Activated T-cell treated with anti-CD3 and anti-CD28 coated beads for 48 hours (primary cell): ENCODE measurements at regions not wholly inside any gene's neighbourhood (a gene's known extent, or its start where the extent isn't known, plus 50 kb on each side); places are given as distances from the start of the nearest gene placed in this dataset.

Source experiments
- DNase-seq: peaks from one replicate; pipeline ENCODE4 v3.0.0-alpha.2; 2020; ENCODE audit warnings: low read depth

DNA sequence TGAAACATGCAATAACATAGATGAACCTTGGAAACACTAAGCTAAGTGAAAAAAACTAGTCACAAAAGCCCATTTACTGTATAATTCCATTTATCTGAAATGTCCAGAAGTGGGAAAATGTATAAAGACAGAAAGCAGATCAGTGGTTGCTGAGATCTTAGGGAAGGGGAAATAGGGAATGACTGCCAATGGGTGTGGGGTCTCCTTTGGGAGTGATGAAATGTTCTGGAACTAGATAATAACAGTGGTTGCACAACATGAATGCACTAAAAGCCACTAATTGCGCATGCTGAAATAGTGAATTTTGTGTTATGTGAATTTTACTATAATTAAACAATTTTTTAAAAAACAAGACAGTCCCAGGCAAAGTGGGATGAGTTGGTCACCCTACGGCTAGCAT, 472.8 kb downstream of the CCDC171 start:
- no peak for DNase-seq

DNA sequence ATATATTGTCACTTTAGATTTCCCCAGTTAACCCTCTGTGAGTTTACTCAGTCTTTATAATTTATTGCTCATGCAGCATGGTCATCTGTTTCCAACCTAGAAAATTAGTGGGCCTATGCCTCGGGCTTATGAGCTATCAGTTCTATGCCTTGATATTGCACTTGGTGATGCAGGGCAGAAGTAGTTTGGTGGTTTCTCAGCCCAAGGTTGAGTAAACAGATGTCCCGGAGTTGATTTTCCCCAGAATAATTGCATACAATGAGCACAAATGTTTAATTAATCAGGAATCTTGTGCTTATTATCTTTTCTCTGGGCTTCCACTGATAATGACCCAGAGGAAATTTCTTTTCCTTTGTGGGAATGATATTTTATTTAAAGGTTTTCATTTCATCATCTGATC, 474.0 kb downstream of the CCDC171 start:
- no peak for DNase-seq

DNA sequence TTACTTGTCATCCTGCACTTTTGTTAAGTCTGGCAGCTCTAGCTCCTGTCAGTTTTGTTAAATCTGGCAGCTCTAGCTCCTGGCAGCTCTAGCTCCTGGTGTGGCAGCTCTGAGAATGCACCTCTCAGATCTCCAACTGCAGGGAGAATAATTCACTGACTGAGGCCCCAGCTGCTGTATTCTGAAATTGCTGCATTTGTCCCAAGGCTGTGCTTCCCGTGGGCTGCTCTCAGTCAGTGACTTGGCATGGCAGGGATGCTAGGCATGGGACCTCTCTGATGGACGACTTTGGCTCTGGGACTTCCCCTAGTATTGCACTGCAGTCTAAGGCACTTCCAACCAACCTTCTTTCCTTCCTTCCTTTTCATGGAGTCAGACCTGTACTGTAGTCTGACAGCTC, 475.7 kb downstream of the CCDC171 start:
- DNase-seq: no peak

DNA sequence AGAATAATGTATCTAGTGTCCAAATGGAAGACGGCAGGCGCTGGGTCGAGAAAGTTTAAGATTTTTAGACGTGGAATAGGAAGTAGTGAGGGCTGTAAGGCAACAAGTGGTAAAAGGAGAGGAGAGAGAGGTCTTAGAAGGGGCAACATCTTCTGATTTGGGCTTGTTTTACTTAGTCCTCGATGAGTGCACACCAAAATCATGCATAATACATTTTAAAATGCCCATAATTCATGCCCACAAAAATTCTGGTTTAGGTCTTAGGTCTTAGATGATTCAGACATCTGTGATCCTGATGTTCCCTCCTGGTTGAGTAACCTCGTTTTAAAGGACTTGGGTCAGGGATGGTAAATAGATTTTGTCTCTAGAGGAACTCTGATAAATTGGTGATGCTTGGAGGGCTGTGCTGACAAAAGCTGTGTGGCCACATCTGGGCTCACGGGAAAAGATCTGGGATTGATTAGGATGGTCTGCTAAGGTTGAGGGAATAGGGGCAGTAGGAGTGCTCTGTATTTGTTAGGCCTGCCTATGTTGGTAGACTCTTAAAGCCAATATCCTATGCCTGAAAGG, 476.3 kb downstream of the CCDC171 start:
- no peak for DNase-seq

DNA sequence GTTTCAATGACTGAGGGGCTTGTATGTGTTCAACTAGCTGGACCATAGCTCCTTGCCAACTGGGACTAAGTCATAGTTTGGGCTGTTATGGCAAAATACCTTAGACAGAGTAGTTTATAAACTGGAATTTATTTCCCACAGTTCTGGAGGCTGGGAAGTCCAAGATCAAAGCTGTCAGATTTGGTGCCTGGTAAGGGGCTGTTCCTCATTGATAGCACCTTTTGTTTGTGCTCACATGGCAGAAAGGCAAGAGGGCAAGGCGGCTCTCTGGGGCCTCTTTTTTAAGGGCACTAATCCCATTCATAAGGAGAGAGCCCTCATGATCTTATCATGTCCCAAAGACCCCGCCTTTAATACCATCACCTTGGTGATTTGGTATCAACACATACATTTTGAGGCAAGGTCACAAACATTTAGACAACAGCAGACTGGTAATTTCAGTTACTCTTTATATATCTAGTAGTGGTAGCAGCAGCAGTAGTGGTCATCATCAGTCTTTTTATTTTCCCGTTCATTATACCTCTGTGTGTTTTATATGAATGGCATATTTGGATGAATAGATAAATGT, 477.0 kb downstream of the CCDC171 start:
- DNase-seq: no peak

DNA sequence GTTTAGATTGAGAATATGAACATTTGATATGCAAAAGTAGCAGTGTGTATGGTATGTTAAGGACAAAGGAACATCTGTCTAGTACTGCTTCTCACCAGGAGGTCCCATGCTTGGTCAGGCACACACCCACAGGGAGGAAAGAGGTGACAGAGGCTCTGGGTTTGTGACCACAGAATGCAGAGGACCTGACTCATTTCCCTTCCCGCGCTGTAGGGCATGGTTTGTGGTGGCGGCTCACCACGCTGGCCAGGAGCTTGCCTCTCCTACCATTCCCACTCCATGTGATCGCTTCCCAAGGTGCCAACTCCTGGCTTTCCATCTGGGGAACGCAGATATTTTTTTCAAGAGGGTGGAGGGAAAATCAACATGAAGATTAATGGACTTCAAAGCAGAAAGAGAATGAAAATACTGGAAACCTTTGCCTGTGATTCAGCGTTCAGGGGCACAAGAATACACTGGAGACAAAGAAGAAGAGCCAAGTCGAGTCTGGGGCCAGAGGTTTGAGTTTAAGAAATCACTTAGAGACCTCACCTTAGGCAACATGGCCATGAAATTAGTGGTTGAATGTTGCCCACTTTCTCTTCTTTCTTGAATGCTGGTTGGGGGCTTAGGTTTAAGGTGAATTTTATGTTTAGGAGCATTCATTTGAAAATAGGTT, 477.8 kb downstream of the CCDC171 start:
- DNase-seq: peak; percentile 31

DNA sequence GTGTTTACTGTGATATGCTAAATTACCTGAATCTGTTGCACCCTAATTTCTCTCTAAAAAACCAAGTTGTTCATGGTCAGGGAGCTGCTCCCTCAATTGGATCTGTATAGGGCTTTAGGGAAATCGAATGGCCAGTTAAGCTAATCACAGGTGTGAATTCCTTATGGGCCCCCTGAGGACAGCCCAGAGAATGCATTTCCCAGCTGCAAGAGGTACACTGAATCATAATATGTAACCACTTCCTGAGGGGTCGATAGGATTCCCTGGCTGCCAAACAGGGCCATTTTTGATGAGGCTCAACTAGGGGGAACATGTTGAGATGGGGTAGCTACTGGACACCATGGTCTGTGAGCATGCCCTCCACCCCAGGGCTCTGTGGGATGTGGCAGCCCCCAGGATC, 478.6 kb downstream of the CCDC171 start:
- DNase-seq: no peak

DNA sequence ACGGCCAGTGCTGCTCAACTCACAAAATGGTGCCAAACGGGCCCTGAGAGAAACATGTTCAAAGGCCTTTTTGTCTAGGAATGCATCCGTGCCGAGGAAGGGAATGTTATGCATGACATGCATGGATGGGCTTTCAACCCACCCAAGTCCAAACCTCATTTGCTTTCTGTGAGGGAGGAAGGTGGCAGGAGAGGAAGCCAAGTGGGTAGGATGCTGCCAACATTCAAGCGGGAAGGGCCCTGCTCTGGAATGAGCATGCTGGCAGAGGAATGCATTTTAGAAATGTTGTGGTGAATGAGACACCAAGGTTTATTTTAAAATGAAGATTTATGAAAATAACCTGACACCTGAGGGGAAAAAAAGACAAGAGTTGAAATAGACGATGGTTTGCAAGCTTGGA, 479.1 kb downstream of the CCDC171 start:
- DNase-seq: no peak

DNA sequence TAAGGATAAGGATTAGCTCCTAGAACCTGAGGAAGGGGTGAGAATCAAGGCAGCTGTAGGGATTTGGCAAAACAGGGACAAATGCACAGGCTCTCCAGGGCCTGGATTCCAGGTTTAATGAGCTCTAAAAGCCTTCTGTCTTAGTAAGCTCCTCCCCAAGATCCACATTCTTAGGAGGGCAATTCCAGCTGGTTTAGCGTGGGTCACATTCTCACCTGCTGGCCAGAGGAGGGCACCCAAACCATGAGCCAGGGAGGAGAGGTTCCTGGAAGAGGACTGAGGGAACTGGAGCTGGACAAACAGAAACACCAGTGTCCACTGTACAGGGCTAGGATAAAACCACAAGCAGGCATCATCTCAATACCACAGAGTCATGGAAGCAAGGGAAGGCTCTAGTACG, 480.0 kb downstream of the CCDC171 start:
- no peak for DNase-seq

DNA sequence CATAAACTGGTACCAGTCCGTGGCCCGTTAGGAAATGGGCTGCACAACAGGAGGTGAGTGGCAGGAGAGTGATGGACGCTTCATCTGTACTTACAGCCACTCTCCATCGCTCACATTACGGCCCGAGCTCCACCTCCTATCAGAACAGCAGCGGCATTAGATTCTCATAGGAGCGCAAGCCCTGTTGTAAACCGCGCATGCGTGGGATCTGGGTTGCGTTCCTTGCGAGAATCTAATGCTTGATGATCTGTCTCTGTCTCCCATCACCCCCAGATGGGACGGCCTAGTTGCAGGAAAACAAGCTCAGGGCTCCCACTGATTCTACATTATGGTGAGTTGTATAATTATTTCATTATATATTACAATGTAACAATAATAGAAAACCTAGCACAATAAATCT, 480.4 kb downstream of the CCDC171 start:
- DNase-seq: no peak

DNA sequence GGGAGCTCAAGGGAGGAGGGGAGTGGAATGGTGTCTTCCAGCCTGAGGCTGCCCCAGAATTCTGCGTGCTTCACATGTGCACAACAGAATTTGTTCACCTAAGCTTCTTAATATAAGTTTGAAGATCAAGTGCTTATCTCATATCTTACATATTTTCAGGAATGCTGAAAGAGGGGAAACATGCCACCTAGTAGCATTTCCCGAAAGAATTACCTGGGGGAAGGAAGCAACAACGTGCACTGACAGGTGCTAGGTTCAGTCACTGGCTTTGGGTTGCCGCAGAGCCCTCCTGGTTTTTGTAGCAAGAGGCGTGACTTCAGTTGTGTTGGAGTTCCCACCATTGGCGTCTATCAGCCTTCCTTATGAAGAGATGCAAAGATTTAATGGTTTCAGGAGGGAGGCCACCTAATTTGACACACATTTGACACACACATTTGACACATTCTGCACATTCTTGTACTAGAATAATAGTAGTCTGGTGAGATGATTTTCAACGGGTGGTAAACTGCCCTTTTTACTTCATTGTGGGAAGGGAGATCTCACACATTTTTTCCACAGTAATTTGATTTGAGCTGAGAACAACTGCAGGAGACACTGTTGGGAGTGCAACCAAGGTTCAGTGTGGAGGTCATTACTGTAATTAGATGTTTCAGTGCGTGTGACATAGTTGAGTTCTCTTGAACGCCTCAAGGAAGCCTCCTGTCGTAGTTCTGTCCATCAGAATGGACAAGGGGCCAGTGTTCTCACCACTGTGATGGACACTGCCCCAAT, 481.3 kb downstream of the CCDC171 start:
- DNase-seq: no peak

DNA sequence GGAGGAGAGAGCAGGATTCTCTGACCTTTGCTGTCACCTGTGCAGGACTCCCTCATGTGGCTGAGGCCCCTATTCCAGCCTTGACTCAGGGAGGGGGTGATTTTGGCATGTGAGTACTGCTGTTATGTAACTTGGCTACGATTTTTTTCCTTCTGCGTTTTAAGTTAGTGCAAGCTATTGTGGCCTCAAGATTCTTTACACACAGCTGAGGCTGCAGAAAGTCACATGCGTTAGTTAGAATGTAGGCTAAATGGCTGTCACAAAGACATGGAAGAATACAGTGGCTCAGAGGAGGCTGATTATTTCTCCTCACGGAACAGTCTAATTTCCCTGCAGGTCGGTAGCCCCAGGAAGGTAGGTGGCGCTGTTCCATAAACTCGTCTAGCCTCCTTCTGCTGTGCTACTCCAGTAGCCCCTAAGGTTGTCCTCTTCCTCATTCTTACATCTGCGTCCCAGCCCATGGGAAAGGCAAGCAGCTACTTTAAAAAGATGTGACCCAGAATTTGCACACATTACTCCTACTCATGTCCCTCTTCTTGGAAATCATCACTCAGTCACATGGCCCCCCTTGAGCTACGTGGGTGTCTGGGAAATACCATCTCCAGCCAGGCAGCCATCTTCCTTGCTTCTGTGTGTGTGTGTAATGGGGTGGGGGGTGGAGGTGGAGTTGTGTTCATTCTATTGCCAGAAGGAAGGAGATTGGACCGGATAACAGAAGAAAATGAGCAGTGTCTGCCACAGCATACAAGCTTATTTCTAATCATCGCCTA, 486.6 kb downstream of the CCDC171 start:
- no peak for DNase-seq

DNA sequence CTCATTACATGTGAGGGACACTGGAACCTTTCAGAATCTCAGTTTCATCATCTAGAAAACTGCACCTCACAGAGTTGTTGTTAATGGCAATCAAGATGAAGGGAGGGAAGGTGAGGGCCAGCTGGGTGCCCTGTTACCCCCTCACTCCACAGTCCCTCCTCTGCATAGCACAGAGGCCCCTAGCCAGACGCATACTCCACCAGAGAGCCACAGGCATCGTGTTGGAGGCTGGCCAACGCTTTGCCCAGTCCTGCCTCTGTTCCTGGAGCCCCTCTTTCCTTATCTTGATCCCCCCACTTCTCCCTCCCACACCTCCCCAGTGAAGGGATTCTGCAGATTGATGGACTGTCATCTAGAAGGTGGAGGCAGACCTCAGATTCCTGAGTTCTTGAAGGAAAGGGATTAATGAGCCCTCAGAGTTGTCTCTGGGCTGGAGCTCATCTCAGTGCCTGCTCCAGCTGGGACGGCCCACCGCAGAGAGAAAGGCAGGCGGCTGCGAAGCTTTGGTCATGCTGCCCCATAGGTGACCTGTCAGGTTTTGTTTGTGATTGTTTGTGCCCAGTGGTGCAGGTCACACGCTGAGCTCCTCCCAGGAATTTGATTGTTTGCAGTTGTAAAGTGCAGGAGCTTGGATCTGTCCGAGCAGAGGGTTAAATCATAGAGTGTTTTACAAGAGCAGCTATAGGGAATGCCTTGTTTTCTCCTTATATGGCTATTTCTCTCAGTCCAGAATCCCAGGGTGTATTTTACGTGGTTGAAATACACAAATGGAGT, 487.3 kb downstream of the CCDC171 start:
- no peak for DNase-seq

DNA sequence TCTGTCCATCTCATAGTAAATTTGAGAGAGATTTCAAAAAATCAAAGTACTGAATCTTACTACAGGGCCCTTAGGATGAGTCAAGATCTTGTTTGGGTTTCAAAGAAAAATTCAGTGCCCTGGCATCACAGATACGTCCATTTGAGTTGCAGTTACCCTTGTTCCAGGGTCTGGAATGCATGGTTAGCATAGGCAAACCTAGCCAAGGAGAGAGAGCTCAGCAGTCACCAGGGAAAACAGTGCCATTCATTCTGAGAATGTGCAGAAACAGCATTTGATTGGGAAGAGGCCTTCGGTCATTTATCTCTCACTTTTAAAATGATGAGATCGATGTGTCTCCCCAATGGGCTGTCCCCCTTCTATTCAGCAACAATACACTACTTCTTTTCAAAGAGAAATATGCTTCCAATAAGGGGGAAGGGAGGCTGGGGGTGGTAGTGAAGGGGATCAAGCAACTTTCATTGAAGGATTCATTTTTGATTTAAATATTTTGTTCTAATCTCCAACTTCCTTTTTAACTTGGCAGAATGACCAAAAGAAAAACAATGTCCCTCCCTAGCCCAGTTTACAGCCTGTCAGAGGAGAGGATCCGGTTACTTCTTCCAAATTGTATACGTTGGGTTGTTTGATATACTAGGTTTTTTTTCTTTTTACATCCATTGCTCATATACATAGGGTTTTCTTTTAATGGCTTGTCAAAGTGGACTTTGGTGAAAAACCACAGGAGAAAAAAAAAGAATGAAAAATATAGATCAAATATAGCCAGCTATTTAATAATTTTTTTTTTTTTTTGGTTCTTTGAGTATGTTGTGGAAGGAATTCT, 491.1 kb downstream of the CCDC171 start:
- no peak for DNase-seq

DNA sequence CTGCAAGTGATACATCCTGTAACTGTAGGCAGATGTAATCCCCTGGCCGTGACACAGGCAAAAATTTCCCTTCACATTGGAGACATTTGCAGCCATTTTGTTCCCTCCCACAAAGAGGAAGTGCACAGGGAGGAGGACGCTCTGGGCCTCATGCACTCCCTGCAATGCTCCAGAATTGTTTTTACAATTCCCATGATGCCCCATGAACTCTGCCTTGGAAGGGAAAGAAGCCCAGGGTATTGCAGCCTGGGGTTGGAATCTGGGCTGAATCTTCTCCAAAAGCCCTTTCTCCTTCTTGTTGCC, 491.7 kb downstream of the CCDC171 start:
- no peak for DNase-seq

DNA sequence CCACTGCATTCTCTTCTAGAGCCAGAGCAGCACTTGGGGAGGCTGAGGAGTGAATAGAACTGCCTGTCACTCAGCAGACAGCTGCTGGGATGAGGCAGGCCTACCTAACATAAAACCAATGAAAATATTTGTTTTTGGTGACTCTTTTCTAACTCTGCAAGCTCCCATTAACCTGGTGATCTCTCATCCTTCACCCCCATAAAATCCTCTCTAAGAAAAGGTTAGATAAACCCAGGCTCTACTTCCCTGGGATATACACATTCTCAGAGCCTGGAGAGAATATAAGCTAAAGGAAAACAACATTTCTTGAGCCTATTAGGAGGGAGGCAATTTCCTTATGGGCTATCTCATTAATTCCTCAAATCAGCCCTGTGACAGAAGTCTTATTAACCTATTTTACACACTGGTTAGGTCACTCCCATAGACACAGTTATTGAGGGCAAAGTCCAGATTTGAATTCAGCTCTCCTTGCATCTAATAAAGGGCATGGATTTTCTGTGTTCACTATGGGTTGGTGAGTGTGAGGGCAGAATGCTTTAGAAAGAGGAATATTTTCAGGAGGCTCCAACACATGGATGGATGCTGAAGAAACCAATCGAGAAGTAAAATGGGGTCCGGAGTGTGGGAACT, 492.9 kb downstream of the CCDC171 start:
- no peak for DNase-seq

DNA sequence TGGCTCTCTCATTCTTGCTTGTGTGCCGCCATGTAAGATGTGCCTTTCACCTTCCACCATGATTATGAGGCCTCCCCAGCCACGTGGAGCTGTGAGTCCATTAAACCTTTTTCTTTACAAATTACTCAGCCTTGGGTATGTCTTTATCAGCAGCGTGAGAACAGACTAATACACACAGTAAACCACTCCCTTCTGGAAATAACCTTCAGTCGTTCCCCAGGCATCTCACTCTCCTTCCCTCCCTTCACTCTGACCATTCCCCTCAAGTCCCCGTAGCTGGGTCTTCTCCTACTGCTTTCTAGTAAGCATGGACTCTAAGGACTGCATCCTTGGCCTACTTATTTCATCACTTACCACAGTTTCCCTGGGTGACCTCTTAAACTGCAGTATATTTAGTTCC, 493.9 kb downstream of the CCDC171 start:
- DNase-seq: no peak

DNA sequence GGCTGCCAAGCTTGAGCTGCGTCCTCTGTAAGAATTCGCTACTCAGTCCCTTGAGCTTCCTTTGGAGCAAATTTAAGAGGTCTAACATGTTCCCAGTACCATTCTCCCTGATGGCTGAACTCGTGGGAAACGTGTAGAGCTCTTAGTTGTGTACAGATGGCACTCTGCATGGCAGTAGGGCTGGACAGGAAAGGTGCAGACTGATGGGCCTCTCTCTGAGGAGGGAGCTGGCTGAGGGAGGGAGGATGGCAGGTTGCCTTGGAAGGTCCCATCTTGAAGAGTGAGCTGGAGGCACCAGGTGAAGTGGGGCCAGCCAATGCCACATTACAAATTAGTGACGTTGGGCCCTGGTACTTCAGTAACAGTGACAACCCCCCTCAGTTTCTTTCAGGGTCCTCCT, 495.3 kb downstream of the CCDC171 start:
- DNase-seq: no peak

DNA sequence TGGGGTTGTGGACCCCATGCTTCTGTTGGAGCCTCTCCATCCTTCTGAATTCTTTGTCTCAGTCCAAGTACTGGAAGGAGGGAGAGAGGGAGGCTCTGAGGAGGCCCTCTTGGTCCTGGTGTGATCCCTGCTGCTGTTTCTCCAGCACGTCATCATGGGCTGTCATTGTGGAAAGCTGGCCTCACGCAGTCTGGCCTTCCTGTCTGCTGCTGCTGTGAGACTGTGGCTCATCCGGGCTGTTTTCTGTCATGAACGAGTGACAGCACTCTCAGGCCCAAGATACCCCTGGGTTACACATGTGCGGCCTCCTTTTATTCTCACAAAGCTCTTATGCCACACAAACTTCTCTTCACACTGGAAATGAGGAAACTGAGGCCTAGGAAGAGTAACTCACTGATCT, 499.3 kb downstream of the CCDC171 start:
- no peak for DNase-seq

DNA sequence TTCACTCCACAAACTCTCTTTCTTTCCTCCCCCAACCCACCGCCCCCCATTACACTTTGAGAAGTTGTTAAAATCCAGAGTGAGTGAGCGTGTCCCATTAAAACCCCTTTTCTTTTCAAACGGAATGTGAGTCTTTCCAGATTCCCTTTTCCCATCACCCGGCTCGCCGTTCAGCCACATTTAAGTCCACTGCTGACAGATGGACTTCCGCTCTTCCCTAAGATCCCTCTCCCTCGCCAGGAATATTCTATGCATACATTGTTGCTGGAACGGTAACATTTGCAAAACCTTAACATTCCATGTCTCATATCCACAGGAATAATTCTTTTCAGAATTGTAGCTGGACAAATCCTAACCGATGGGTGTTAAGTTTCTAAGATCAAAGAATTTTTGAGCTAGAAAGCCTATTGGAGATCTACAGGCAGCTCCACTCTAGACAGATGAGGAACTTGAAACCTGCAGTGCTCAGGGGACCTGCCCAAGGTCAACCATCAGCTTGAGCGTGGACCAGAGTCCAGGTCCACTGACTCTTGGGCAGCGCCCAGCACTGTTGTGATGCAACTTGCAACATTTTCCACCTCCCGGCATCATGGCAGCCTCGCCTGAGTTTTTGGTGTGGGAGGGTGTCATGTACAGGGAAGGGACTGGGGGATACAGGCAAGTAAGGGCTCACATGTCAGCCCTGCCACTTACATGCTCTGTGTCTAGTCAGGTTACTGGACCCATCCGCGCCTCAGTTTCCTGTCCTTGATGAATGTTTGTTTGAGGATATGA, 500.1 kb downstream of the CCDC171 start:
- no peak for DNase-seq
